Tibial nerve (tissue), 4 donors: ENCODE measurements at regions not wholly inside any gene's neighbourhood (a gene's known extent, or its start where the extent isn't known, plus 50 kb on each side); places are given as distances from the start of the nearest gene placed in this dataset.

ENCODE experiments used
- CTCF ChIP-seq, 5 experiments: fragments of 200-600 bp in 3 of 5; fragments of 450-650 bp in 2 of 5; sonication (generic) in 3 of 5; IDR thresholded peaks; one replicate each; pipeline ENCODE4 v1.5.1; 2016 to 2019; ENCODE audit warnings: antibody characterized with exemption in 5 of 5, mild to moderate bottlenecking in 3 of 5, moderate library complexity in 2 of 5
- EP300 ChIP-seq, 2 donors: sonication (generic); formaldehyde crosslinking; IDR thresholded peaks; one replicate each; pipeline ENCODE4 v1.6.1; 2017; ENCODE audit warnings: antibody characterized with exemption in 2 of 2, mild to moderate bottlenecking in 1 of 2

GRCh38 chr13:103852036-103852435 lies 785.8 kb upstream of the SLC10A2 start:
- no peak for TF ChIP-seq CTCF (IDR thresholded peaks at IDR 0.05)
- TF ChIP-seq EP300 (IDR thresholded peaks at IDR 0.05) = no peak
